HepG2 (cell line): ENCODE measurements at regions not wholly inside any gene's neighbourhood (a gene's known extent, or its start where the extent isn't known, plus 50 kb on each side); places are given as distances from the start of the nearest gene placed in this dataset.
A peak's percentile ranks its signal among the peaks of the same experiment; 100 is the strongest.

Experiments used
- ATAC-seq: fragments of 200-7000 bp; cut with Tn5 transposase; 3 replicates; pipeline ENCODE4 v1.9.1; 2020; ENCODE audit warnings: mild to moderate bottlenecking, moderate library complexity
- BruUV-seq: library from RNA; stranded (reverse); fragments of 400-500 nt; replicated peaks from 2 replicates; lab custom pipeline; 2021; lab: Mats Ljungman, UMichigan
- CTCF ChIA-PET: fragments of 300-600 bp; formaldehyde crosslinking; extraction: SDS; loops from one replicate; lab custom pipeline; 2021; ENCODE audit warnings: low total read pairs, inconsistent platforms, low intra/inter-chr PET ratio; lab: Yijun Ruan, JAX
- POLR2A ChIA-PET: fragments of 350-600 bp; sonication (Branson Sonifier 250); formaldehyde crosslinking; loops from one replicate; lab custom pipeline; 2020; ENCODE audit warnings: antibody characterized with exemption, inconsistent platforms; lab: Yijun Ruan, JAX
- DNase-seq: peaks from one replicate; pipeline ENCODE4 v3.0.0-alpha.2; 2015; ENCODE audit warnings: low spot score
- FAIRE-seq: peaks from 3 replicates; lab custom pipeline; 2011; peaks lifted over from hg19 to GRCh38; lab: Jason Lieb, UNC
- H2AFZ ChIP-seq: one replicate; pipeline ENCODE4 v1.6.1; 2011; ENCODE audit warnings: low read length, inconsistent platforms
- H3K27ac ChIP-seq: fragments of 300-600 bp; 3 replicates; pipeline ENCODE4 v1.8.0; 2011; ENCODE audit warnings: mixed run types, mild to moderate bottlenecking, mixed read lengths, low read length, inconsistent platforms; ENCODE audit not compliant: insufficient read depth; ENCODE audit errors: extremely low read length
- H3K27me3 ChIP-seq, 2 experiments: fragments of 200-600 bp in 1 of 2; 2 replicates in 1 of 2; 3 replicates in 1 of 2; pipeline versions ENCODE4 v1.6.0 to v1.8.0; 2011; ENCODE audit warnings: low read length in 2 of 2, mild to moderate bottlenecking in 2 of 2, moderate library complexity in 2 of 2, inconsistent platforms in 1 of 2; ENCODE audit not compliant: insufficient read depth in 2 of 2, control insufficient read depth in 1 of 2
- H3K36me3 ChIP-seq, 2 experiments: fragments of 200-600 bp in 1 of 2; replicated peaks in 1 of 2; 2 replicates in 1 of 2; 3 replicates in 1 of 2; pipeline versions ENCODE4 v1.5.1 to v1.8.0; 2011; ENCODE audit warnings: low read length in 2 of 2, inconsistent platforms in 1 of 2; ENCODE audit not compliant: insufficient read depth in 2 of 2, control insufficient read depth in 1 of 2
- H3K4me1 ChIP-seq: 2 replicates; pipeline ENCODE4 v1.5.1; 2012; ENCODE audit warnings: low read length, inconsistent platforms; ENCODE audit not compliant: insufficient read depth
- H3K4me2 ChIP-seq: 2 replicates; pipeline ENCODE4 v1.6.0; 2011; ENCODE audit warnings: low read depth, low read length, inconsistent platforms
- H3K4me3 ChIP-seq, 3 experiments: fragments of 200-600 bp in 1 of 3; sonication (generic), shearing (Covaris generic) in 1 of 3; replicated peaks in 1 of 3; 2 replicates each; pipeline ENCODE4 v1.5.1; 2011 to 2016; ENCODE audit warnings: low read length in 3 of 3, inconsistent platforms in 2 of 3, low read depth in 2 of 3, mild to moderate bottlenecking in 2 of 3, control low read depth in 1 of 3, mixed read lengths in 1 of 3; ENCODE audit not compliant: insufficient read depth in 1 of 3
- H3K79me2 ChIP-seq: one replicate; pipeline ENCODE4 v1.6.1; 2011; ENCODE audit warnings: low read length, inconsistent platforms; ENCODE audit not compliant: insufficient read depth
- H3K9ac ChIP-seq: 2 replicates; pipeline ENCODE4 v1.6.0; 2011; ENCODE audit warnings: mild to moderate bottlenecking, low read depth, low read length, inconsistent platforms; ENCODE audit not compliant: insufficient read depth
- H3K9me3 ChIP-seq: 2 replicates; pipeline ENCODE4 v1.5.1; 2012; ENCODE audit warnings: mild to moderate bottlenecking, low read length
- H4K20me1 ChIP-seq: 2 replicates; pipeline ENCODE4 v1.6.0; 2011; ENCODE audit warnings: inconsistent platforms, mild to moderate bottlenecking, low read length, moderate library complexity; ENCODE audit not compliant: insufficient read depth
- BCLAF1 ChIP-seq: fragments of 450-650 bp; IDR thresholded peaks from 2 replicates; pipeline ENCODE4 v1.6.1; 2017; ENCODE audit warnings: mild to moderate bottlenecking
- CENPX ChIP-seq: sonication (generic); formaldehyde crosslinking; IDR thresholded peaks from 2 replicates; pipeline ENCODE4 v1.9.0; 2021; ENCODE audit warnings: mild to moderate bottlenecking, missing genetic modification reagents, moderate library complexity
- FOSL2 ChIP-seq: sonication (generic); formaldehyde crosslinking; IDR thresholded peaks from 2 replicates; pipeline ENCODE4 v1.4.0; 2020; ENCODE audit warnings: missing genetic modification reagents
- FOXM1 ChIP-seq: sonication (generic); formaldehyde crosslinking; IDR thresholded peaks from 2 replicates; pipeline ENCODE4 v1.5.0; 2020; ENCODE audit warnings: missing genetic modification reagents
- GABPB1 ChIP-seq: IDR thresholded peaks from 2 replicates; pipeline ENCODE4 v1.6.1; 2016; ENCODE audit warnings: mild to moderate bottlenecking, missing genetic modification reagents, moderate library complexity, missing compliant biosample characterization
- HNRNPH1 ChIP-seq: fragments of 200-400 bp; formaldehyde crosslinking; optimal IDR thresholded peaks from 2 replicates; pipeline ENCODE3; 2017; ENCODE audit warnings: mild to moderate bottlenecking, low read depth, low read length
- JUND ChIP-seq: sonication (generic); formaldehyde crosslinking; IDR thresholded peaks from 2 replicates; pipeline ENCODE4 v1.8.0; 2022; ENCODE audit warnings: mild to moderate bottlenecking, missing genetic modification reagents
- KDM5A ChIP-seq: fragments of 200-600 bp; sonication (generic); IDR thresholded peaks from 2 replicates; pipeline ENCODE4 v1.7.0; 2018; ENCODE audit warnings: antibody characterized with exemption, mild to moderate bottlenecking, low read length, borderline replicate concordance
- RFX3 ChIP-seq: IDR thresholded peaks from 2 replicates; pipeline ENCODE4 v1.6.1; 2016; ENCODE audit warnings: missing biosample characterization, missing genetic modification reagents
- SNAPC2 ChIP-seq: sonication (generic); formaldehyde crosslinking; IDR thresholded peaks from 2 replicates; pipeline ENCODE4 v1.8.1; 2022; ENCODE audit warnings: mild to moderate bottlenecking, missing genetic modification reagents
- TFDP2 ChIP-seq: sonication (generic); formaldehyde crosslinking; IDR thresholded peaks from 2 replicates; pipeline ENCODE4 v1.4.0; 2020; ENCODE audit warnings: missing genetic modification reagents
- ZNF317 ChIP-seq: sonication (generic); formaldehyde crosslinking; IDR thresholded peaks from 2 replicates; pipeline ENCODE4 v1.5.0; 2020; ENCODE audit warnings: mild to moderate bottlenecking, missing genetic modification reagents
- ZNF883 ChIP-seq: sonication (generic); formaldehyde crosslinking; IDR thresholded peaks from 2 replicates; pipeline ENCODE4 v1.5.1; 2020; ENCODE audit warnings: mild to moderate bottlenecking, missing genetic modification reagents; ENCODE audit errors: not compliant biosample characterization
- WGBS: methylation state at CpG from one replicate; pipeline ENCODE4 v1.1.6; 2017; ENCODE audit warnings: low lambda C conversion rate; 5-methylcytosine and 5-hydroxymethylcytosine counted together
- in situ Hi-C: cut with HindIII; loops from 2 replicates; pipeline ENCODE4 v1.10.0; 2017; ENCODE audit warnings: low pct_unique_long_range_greater_than_20kb; ENCODE audit not compliant: extremely low pct_ligation_motif_present
- intact Hi-C: fragments of 100-400 bp; cut with micrococcal nuclease; formaldehyde crosslinking; loops from one replicate; pipeline ENCODE4 v1.10.0; 2022; ENCODE audit not compliant: unreplicated experiment

- TF ChIP-seq TFDP2 (CRISPR knock-in tag) (no peak), RFX3 (CRISPR knock-in tag) (no peak)
Measured at GRCh38 chr19:33903489-33903850, 106.8 kb downstream of the KCTD15 start (continued).

- no peak overlapping the region for H3K9ac ChIP-seq
- peaks cover 8% of the 10 kb centered on the region for H3K4me1 ChIP-seq
- intact Hi-C loops (no loop called here), in situ Hi-C loops (no loop called here)
- ChIA-PET POLR2A (no interaction called here), CTCF (interaction anchor here (1.2 kb wide), 1 partner anchor 127 kb away, joined by 3 read pairs; no protein-coding TSS in a partner anchor)
- H3K27me3 ChIP-seq = peaks cover 7 to 34% of the 10 kb centered on the region in 2 experiments
- H3K4me3 ChIP-seq = no peak overlapping the region
- no peak overlapping the region for H2AFZ ChIP-seq
- H3K27ac ChIP-seq = no peak overlapping the region
- H3K9me3 ChIP-seq = no peaks in the 10 kb centered on the region
- no TSS peak for BruUV-seq
- DNase-seq = peak; percentile 14
- no peaks in the 10 kb centered on the region for H4K20me1 ChIP-seq
- H3K79me2 ChIP-seq = no peaks in the 10 kb centered on the region
- 20% methylated on average over 7 of the region's 7 CpGs for WGBS
- peak; percentile 79 for TF ChIP-seq FOSL2 (CRISPR knock-in tag)
- no peak for TF ChIP-seq FOXM1
- no peaks in the 10 kb centered on the region for H3K36me3 ChIP-seq
- ATAC-seq = peak; percentile 27; the same call in 1 of the 3 replicates
- FAIRE-seq = no peak
- H3K4me2 ChIP-seq = no peak overlapping the region
Measured at GRCh38 chr19:33904681-33905080, 108.0 kb downstream of the KCTD15 start.

GRCh38 chr19:33905473-33905936 lies 108.8 kb downstream of the KCTD15 start:
- Histone ChIP-seq H4K20me1 (no peaks in the 10 kb centered on the region), H2AFZ (no peak overlapping the region), H3K27me3 (peaks cover 7 to 34% of the 10 kb centered on the region in 2 experiments), H3K36me3 (no peaks in the 10 kb centered on the region), H3K4me3 (peak overlapping the region; percentile 19 to 55 (median 37); a peak in 3 of 6 replicates), H3K79me2 (no peaks in the 10 kb centered on the region), H3K4me2 (peak overlapping the region; percentile 57), H3K9me3 (no peaks in the 10 kb centered on the region), H3K4me1 (peaks cover 8% of the 10 kb centered on the region), H3K27ac (no peak overlapping the region), H3K9ac (no peak overlapping the region)
- POLR2A ChIA-PET = no interaction called here
- no TSS peak for BruUV-seq
- peak; percentile 44; the same call in 2 of the 3 replicates for ATAC-seq
- FAIRE-seq = no peak
- 7% methylated on average over 7 of the region's 26 CpGs for WGBS
- intact Hi-C loops (no loop called here), in situ Hi-C loops (no loop called here)
- no peak for DNase-seq
- CTCF ChIA-PET = interaction anchor here (1.2 kb wide), 1 partner anchor 128 kb away, joined by 3 read pairs; no protein-coding TSS in a partner anchor
- no peak for TF ChIP-seq BCLAF1
- no peak for TF ChIP-seq JUND (CRISPR knock-in tag)
- TF ChIP-seq CENPX (CRISPR knock-in tag) = no peak
- TF ChIP-seq GABPB1 (CRISPR knock-in tag) = 0 out of 2 replicates have a peak, but pooled peaks have one; percentile 1
- TF ChIP-seq KDM5A = no peak
- no peak for TF ChIP-seq ZNF317 (CRISPR knock-in tag)
- no peak for TF ChIP-seq SNAPC2 (CRISPR knock-in tag)
- TF ChIP-seq ZNF883 (CRISPR knock-in tag) = no peak
- no peak for TF ChIP-seq HNRNPH1
